C1 segment of cervical spinal cord (tissue), 14 donors: ENCODE measurements at regions not wholly inside any gene's neighbourhood (a gene's known extent, or its start where the extent isn't known, plus 50 kb on each side); places are given as distances from the start of the nearest gene placed in this dataset.
"Not testable (repeated sequence)": the region's sequence is repeated elsewhere in the genome, so short reads cannot be mapped to it uniquely, and the experiment has no call there.

Experiments used
- DNase-seq, 14 donors: peaks; one replicate each; lab custom pipeline; 2025; lab: John Stamatoyannopoulos, UW

DNA sequence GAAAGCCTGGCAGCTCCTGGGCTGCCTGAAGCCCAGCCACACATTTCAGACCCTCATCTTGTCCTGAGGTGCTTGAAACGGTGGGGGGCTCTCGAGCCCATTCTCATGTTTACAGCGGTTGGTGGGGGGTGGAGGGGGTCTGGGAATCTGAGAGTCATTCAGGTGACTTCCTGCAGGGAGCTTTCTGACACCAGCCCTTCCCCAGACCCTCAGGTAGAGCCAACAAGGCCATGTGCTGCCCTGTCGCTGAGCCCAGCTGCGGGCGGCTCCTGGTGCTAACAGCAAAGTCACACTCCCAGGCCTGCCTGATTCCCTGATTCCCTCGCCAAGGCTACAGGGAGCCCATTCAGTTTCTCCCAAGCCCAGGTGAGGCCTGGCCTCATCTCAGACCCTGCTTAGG, 324.9 kb upstream of the MEX3C start:
- DNase-seq: no peak

DNA sequence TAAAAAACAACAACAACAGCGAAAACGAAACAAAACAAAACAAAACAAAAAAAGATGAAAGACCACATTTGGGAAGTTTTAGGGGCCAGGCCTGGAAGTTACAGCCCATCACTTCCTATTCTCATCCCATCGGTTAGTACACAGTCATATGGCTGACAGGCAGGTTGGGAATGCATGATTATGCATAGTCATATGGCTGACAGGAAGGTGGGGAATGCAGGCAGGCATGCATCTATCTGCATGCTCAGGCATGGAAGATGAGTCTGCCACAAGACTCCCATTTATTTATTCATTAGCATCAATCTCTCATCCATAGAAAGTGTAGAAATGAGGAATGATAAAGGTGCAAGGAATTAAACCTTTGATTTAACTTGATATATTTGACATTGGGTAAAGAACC, 325.3 kb upstream of the MEX3C start:
- no peak for DNase-seq

DNA sequence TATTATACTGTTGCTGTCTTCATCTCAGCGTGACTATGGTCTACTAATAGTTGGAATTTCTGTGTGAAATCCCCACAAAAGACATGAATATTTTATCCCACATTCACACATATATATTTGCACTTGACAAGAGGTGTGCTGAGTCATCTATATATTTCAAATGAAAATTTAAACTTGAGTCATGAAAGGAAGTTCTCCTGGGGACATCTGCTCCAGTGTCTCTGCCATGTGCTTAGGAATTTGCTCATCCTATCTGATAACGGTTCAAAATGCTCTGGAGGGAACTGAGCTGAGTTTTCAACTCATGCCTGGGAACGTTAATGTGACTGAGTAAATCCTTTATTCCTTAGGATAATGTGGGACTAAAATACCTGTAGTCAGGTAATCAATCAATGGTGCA, 326.2 kb upstream of the MEX3C start:
- no peak for DNase-seq

DNA sequence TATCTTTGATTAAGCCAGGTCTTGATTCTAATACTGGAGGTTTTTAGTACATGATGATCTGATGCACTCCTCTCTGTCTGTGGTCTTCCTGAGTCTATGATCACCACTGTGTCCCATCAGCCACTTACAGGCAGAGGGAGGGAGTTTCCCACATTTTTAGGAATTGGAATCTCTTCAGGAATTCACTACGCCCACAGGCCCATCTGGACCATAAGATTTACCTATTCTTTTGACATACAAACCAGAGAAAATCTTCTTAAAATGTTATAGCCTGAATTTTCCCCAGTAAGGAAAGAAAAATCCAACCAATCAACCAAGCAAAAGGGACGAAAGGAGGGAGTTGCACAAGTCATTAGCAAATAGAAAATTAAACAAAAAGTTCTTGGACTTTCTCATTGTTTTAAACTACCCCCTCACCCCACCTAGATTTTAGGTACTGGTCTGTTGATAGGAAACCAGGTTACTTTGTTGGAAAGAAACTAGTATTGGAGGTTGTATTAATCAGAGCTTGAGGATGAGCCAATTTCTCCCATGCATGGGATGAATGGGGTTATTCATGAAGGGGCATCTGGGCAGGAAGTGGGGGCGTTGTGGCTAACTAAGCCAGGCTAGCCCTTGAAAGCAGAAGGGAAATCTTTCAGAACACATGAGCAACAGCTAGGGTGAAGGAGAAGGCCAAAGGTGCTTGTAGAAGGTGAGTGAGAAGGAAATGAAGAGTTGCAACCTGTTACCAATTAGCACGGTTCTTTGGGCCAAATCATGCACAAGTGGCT, 328.2 kb upstream of the MEX3C start:
- no peak for DNase-seq

DNA sequence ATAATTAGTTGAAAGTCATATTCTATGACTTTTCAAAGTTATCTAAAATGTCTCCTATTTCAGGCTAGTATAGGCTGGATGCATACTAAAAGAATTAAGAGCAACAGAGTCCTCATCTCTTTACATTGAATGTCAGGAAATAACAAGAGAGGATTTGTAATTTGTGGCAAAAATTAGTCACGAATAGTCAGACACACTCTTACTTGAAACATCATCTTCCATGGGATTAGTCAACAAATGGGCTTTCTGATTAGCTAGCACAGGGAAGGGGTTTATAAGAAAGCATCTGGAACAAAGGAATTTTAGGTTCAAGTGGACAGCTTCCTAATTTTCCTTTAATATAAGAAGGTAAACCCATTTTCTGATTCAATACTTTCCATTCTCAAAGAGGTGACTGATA, 330.3 kb upstream of the MEX3C start:
- no peak for DNase-seq

DNA sequence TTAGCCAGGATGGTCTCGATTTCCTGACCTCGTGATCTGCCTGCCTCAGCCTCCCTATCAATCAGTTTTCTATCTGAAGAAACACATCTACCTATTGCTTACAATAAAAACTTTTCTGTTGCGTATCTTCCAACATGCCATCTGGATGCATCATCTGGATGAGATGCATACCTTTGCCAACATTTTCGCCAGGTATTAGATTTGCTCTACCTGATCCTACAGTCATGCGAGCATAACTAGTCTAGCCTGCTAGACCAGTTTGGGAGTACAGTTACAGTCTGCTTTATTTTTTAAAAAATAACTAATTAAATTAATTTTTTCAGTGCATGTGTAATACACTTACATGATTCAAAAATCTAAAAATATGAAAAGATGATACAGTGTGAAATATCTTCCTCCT, 334.0 kb upstream of the MEX3C start:
- no peak for DNase-seq

DNA sequence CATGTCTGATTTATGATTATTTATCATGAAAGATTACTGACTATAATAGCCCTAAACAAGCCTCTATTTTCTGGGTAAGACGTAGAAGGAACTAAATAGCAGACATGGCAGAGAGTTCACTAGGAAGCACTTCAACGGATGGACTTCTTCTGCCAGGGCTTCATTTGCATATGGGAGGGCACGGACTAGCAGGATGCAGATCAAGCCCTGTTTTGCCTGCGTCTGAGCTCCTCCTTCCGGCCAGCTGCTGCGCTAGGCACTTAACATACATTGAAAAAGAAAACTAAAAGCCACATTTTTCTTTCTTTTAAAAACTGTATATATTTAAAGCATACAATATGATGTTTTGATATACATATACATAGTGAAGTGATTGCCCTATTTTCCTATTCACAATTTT, 340.0 kb upstream of the MEX3C start:
- peak in 8 of 14 donors; percentile 1 to 21 (median 8) for DNase-seq

DNA sequence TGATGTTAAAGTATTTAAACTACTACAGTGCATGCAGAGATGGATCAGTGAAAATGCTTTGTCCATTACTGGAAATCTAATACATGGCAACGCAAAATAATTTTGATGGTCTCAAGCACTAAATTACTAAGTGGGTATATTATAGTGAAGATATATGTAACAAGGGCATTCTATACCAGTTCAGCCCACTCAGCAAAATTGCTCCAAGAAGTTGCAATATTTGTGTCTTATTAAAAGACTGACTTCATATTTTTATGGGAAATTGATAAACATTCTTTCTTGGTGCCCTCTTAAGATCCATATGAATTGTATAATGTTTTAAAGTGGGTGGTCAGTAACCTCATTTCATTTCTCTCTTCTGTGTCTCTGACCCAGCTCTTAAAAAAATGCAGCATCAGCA, 343.1 kb upstream of the MEX3C start:
- no peak for DNase-seq

DNA sequence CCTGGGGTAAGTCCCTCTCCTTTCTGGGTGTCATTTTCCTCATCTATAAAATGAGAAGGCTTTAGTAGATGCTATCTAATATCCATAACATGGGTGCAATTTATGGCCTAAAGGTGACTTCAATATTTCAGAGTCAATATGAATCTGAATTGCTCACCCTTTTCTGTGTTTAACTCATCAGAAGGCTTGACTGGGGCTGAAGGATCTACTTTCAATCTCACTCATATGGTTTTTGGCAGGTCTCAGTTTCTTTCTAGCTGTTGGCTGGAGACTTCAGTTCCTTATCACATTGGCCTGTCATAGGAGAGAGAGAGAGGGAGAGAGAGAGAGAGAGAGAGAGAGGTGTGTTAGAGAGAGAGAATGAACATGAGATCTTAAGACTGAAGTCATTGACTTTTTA, 343.7 kb upstream of the MEX3C start:
- no peak for DNase-seq

DNA sequence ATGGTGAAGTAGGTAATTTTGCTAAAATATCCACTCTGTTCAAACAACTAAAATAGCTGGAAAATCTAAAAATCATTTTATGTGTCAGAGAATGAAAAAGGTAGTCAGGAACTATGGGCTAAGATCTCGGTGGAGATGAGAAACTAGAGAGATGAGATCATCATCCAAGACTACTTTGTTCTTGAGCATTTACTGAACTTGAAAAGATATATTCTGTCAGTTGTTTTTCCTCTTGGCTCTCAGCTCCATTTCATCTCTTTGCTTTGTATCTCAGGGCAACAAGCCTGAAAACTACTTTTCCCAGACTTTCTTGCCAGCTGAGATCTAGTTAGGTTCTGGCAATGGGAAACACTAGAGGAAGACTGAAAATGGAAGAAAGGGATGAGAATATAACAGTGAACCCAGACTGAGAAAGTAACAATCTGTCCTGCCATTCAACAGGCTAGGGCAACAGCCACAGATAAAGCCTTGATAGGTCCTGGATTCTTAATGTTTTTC, 346.2 kb upstream of the MEX3C start:
- no peak for DNase-seq

DNA sequence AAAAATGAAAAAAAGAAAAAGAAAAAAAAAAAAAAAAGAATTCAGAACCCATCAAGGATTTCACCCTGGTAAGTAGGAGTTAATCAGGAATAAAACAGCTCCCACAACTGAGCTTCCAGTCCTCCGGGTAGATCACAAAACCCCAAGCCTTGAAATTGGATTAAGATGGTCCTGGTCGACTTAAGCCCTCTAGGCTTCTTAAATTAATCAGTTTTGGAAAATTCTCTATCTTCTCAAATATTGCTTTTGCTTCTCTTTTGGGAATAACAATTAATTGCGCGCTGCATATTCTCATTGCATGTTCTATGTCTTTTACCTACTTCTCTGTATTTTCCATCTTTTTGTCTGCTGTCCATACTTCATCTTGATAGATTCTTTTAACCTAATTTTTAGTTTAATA, 348.0 kb upstream of the MEX3C start:
- no peak for DNase-seq

DNA sequence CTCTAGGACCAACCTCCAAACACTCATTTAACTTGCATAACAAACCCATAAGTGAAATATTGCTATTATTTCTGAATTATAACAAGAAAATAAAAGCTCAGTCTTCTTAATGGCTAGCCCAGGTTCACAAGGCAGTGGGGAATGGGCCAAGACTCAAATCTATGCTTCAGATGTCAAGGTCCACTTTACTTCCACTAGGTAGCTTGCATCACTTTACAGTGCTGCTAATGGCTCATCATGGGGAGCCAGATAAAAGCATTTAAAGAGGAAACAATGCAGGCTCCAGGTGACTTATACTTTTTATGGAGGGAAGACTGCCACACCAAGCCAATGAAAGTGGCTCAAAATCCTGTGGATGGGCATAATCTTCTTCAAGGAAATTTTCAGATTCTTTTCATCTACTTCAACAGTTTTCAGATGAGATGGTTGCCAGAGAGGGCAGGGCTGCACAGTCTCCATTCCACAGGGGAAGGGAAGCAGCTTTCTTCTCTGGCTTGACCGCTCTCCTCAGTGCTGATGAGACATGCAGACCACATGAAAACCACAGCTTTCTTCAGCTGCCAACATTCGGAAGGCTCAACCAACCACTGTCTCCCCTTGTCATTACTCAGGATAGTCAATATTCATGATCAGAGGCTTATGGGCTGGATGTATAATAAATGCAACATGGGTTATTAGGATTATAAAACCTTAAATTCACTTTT, 361.9 kb upstream of the MEX3C start:
- DNase-seq: no peak

DNA sequence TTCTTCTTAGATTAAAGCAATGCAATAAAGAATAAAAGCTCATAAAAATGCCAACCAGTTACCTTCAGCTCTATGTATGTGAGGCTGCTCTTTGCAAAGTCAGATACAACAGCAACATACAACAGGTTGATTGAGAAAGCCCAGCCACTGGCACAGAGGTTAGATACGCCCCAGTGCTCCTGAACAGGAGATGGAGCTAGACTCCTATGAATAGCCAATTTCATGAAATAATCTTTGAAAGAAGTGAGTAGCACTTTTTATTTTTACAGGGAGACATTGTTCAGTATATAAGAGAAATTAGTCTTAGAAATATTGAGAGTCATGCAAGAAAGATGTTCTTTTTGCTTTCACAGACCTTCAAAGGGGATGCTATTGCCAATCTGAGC, 362.4 kb upstream of the MEX3C start:
- no peak for DNase-seq

DNA sequence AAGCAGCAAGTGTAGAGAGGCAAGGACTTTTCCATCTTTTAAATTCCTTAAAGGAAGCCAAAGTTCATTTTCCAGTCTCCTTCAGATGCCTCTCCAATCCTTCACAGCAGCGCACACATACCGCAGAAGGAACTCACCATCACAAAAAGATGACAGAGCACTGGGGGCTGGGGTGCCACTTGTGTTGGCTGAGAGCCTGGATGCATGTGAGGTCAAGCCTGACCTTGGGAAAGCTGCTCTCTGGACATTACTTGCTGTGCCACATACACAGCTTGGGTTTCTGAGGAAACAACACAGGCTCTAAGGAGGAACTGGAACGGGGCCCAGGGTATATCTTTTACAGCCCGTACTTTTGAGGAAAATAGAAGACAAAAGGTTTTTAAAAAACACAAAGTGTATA, 364.3 kb upstream of the MEX3C start:
- DNase-seq: no peak

DNA sequence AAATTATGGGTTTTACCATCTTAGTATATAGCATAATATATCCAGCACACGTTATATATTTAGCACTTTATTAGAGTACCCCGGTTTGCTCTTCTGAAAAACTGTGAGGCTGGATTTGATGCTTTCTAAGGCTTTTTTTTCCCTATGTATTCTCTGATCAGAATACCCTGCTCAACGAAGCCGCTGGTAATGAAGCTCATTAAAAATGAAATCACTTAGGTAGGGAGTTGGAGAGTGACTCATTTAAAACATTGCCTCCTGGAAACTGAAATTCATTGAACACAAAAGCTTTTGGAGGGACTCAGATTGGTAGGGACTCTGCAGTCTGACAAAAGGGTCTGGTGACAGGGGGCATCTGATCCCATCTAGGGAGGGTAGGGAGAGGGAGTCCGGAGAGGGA, 365.4 kb upstream of the MEX3C start:
- DNase-seq: no peak

DNA sequence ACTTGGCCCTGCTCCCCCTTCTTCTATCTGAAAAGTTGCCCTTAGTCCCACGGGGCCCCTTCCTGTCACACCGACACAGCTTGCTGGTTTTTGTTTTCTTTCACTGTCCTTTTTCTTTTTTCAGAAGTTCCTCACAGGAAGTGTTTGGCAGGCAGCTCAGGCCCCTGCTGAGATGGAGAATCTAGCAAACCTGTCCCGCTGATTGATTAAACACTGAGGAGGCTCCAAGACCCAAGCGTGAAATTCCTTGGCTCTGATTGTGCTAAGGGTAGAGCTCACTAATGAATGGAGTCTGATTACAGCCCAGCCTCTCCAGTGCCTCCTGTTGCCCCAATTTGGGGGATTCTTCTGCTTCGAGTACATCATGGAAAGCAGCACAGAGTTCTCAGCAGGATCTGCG, 365.9 kb upstream of the MEX3C start:
- no peak for DNase-seq

DNA sequence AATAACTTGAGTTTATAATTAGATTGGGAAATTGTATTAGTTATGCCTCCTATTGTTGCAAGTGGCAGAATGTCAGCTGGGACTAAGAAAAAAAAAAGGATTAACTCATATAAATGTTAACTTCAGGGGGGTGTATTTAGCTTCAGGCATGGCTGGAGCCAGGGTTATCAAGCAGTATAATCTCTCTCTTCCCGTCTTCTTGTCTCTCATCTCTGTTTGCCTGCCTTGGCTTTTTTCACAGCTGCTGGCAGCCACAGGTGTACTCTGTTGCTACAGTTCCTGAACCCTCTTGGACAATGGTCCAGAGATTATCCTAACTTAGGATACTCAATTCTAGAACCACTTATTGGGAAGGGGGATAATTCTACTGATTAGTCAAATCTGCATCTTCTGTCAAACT, 370.7 kb upstream of the MEX3C start:
- no peak for DNase-seq

DNA sequence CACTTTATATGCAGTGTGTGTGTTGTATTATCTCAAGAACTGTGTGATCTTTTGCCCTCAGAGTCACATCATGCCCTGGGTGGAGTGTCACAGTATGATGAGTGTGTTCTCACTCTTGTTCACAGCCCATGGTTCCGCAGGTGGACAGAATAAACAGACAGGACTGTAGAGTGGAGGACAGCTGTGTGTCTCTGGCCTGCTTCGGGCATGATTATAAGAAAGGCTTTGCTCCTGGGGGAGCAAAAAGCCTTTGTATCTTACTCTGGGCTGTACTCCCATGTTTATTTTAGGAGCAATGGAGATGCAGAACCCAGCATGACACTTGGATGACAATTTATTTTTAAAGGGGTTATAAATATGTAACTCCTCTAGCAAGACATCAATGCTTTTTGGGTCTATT, 371.7 kb upstream of the MEX3C start:
- no peak for DNase-seq

DNA sequence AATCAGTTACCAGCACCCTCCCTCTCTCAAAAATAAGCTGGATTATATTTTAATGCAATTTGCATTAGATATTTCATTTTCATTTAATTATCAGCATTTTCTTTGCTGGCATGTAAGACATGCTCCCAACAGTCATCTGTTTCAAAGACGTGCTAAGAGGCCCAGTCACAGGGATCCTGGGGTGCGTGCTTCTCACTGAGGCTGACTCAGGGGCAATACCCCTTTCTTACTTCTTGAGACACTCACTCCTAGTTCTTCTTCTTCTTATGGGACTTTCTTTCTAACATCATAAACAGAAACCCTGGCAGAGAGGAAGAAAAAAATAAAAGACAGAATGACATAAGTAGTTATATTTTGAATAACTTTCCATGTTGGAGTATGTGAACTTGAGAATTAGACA, 372.1 kb upstream of the MEX3C start:
- no peak for DNase-seq

DNA sequence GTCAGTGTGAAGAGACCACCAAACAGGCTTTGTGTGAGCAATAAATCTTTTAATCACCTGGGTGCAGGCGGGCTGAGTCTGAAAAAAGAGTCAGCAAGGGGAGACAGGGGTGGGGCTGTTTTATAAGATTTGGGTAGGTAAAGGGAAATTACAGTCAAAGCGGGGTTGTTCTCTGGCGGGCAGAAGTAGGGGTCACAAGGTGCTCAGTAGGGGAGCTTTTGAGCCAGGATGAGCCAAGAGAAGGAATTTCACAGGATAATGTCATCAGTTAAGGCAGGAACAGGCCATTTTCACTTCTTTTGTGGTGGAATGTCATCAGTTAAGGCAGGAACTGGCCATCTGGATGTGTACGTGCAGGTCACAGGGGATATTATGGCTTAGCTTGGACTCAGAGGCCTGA, 372.6 kb upstream of the MEX3C start:
- DNase-seq: not testable (repeated sequence)

DNA sequence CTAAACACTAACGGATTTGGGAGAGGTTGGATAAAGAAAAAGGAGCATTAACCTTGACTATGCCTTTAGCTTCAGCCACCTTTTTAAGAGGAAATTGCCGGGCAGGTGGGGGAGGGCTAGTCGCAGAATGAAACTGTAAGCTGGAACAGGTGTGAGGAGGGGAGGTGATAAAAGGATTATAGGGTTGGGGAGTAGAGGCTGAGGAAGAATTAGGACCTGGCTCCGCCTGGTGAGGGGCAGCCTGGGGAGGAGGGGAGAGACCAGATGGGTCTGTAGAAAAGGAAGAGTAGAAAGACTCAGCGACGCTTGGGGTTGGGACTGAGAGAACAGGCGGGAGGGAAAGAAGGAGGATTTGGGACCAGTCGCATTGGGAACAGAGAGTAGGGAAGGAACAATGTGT, 376.4 kb upstream of the MEX3C start:
- not testable (repeated sequence) for DNase-seq

DNA sequence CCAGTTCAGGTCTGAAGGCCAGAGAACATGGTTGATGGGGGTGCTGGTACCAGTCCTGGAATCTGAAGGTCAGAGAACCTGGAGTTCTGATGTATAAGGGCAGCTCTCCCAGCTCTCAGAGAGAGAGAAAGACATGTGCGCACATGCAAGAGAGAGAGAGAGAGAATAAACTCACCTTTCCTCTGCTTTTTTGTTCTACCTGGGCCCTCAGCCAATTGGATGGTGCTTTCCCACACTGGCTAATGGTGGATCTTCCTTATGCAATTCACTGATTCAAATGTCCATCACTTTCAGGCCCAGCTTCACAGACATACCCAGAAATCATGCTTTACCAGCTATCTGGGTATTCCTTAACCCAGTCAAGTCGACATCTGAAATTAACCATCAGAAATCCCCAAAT, 377.7 kb upstream of the MEX3C start:
- DNase-seq: no peak

DNA sequence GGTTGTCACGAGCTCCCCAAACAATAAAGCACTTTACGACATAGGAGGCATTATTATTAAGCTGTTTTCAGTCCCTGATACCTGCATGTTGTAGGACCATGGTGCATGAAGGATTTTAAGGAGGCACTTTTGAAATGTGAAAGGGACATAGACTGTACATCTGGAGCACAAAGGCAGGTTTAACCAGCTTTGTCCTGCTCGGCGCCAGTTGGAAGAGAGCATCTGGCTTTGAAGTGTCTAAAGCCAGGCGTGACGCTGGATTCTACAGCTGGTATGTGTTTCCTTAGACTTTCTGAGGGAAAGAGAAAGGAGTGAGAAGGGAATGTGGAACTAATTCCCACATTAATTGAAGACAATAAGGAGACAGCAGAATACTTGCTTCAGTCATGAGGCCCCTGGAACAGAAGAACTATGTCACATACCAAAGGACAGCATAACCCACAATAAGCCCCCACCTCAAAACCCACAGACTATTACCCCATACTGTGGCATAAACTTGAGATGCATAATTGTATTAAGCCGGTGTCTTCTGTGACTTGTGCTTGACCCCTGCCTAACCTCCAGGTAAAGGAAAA, 381.0 kb upstream of the MEX3C start:
- no peak for DNase-seq
